ENCODE measurements at regions not wholly inside any gene's neighbourhood (a gene's known extent, or its start where the extent isn't known, plus 50 kb on each side); places are given as distances from the start of the nearest gene placed in this dataset.
"Not testable (repeated sequence)": the region's sequence is repeated elsewhere in the genome, so short reads cannot be mapped to it uniquely, and the experiment has no call there.

- Histone ChIP-seq H3K4me3 (ENCODE audit: low read depth, low read length) (no peak overlapping the region), H3K9me3 (ENCODE audit: control insufficient read depth, insufficient read depth, low read length) (no peaks in the 10 kb centered on the region), H3K27me3 (ENCODE audit: control insufficient read depth, insufficient read depth, low read length) (no peaks in the 10 kb centered on the region), H3K27ac (ENCODE audit: low read depth, low read length) (no peak overlapping the region)
- TF ChIP-seq, protein P1, sequence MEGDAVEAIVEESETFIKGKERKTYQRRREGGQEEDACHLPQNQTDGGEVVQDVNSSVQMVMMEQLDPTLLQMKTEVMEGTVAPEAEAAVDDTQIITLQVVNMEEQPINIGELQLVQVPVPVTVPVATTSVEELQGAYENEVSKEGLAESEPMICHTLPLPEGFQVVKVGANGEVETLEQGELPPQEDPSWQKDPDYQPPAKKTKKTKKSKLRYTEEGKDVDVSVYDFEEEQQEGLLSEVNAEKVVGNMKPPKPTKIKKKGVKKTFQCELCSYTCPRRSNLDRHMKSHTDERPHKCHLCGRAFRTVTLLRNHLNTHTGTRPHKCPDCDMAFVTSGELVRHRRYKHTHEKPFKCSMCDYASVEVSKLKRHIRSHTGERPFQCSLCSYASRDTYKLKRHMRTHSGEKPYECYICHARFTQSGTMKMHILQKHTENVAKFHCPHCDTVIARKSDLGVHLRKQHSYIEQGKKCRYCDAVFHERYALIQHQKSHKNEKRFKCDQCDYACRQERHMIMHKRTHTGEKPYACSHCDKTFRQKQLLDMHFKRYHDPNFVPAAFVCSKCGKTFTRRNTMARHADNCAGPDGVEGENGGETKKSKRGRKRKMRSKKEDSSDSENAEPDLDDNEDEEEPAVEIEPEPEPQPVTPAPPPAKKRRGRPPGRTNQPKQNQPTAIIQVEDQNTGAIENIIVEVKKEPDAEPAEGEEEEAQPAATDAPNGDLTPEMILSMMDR (IDR thresholded peaks at IDR 0.05; ENCODE audit: low read depth, low read length): no peak
- ChIA-PET CTCF (no interaction called here), POLR2A (no interaction called here)
- DNase-seq (ENCODE audit: low read depth, low spot score): no peak
Measured at GRCh38 chrX:25755194-25755593, 382.9 kb upstream of the MAGEB18 start.

DNA sequence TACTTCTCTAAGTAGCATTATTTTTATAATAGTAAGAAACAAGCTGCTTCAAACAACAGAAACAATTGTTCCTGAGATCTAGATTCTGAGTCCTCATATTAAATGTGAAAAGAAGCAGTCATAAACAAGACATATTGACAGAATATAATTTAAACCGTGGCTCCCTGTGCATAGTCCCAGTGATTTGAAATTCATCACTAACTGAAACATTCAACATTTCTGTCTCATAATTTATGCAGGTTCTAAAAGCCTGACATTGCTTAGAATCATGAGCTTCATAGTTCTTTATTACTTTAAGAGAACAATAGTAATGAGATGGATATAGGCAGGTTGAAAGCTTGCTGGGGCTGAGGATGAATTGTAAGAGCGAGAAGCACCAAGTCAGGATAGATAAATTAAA, 375.5 kb upstream of the MAGEB18 start:
- no peak for DNase-seq (ENCODE audit: low read depth, low spot score)
- Histone ChIP-seq H3K27me3 (ENCODE audit: control insufficient read depth, insufficient read depth, low read length) (no peaks in the 10 kb centered on the region), H3K9me3 (ENCODE audit: control insufficient read depth, insufficient read depth, low read length) (no peaks in the 10 kb centered on the region), H3K27ac (ENCODE audit: low read depth, low read length) (no peak overlapping the region), H3K4me3 (ENCODE audit: low read depth, low read length) (no peak overlapping the region)
- POLR2A ChIA-PET: no interaction called here
- TF ChIP-seq, protein P1 (IDR thresholded peaks at IDR 0.05; ENCODE audit: low read depth, low read length): no peak
- CTCF ChIA-PET: no interaction called here

DNA sequence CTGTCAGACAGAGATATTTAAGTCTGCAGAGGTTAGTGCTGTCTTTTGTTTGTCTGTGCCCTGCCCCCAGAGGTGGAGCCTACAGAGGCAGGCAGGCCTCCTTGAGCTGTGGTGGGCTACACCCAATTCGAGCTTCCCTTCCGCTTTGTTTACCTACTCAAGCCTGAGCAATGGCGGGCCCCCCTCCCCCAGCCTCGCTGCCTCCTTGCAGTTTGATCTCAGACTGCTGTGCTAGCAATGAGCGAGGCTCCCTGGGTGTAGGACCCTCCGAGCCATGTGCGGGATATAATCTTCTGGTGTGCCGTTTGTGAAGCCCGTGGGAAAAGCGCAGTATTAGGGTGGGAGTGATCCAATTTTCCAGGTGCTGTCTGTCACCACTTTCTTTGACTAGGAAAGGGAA, 366.3 kb upstream of the MAGEB18 start:
- H3K9me3 ChIP-seq (ENCODE audit: control insufficient read depth, insufficient read depth, low read length); CTCF ChIA-PET; H3K27ac ChIP-seq (ENCODE audit: low read depth, low read length); H3K4me3 ChIP-seq (ENCODE audit: low read depth, low read length); POLR2A ChIA-PET; DNase-seq (ENCODE audit: low read depth, low spot score); H3K27me3 ChIP-seq (ENCODE audit: control insufficient read depth, insufficient read depth, low read length): not testable (repeated sequence)

GRCh38 chrX:25797796-25798195, 340.3 kb upstream of the MAGEB18 start:
- POLR2A ChIA-PET; DNase-seq (ENCODE audit: low read depth, low spot score); H3K27me3 ChIP-seq (ENCODE audit: control insufficient read depth, insufficient read depth, low read length): not testable (repeated sequence)

GRCh38 chrX:25805744-25806143, 332.4 kb upstream of the MAGEB18 start:
- CTCF ChIA-PET: no interaction called here
- DNase-seq (ENCODE audit: low read depth, low spot score): no peak
- H3K27ac ChIP-seq (ENCODE audit: low read depth, low read length): no peak overlapping the region
- H3K4me3 ChIP-seq (ENCODE audit: low read depth, low read length): no peak overlapping the region
- no peaks in the 10 kb centered on the region; the same call in 1 of the 2 replicates for H3K9me3 ChIP-seq (ENCODE audit: control insufficient read depth, insufficient read depth, low read length)
- POLR2A ChIA-PET: no interaction called here
- TF ChIP-seq, protein P1 (IDR thresholded peaks at IDR 0.05; ENCODE audit: low read depth, low read length): no peak
- H3K27me3 ChIP-seq (ENCODE audit: control insufficient read depth, insufficient read depth, low read length): no peaks in the 10 kb centered on the region

More at GRCh38 chrX:25797796-25798195, 340.3 kb upstream of the MAGEB18 start:
- H3K4me3 ChIP-seq (ENCODE audit: low read depth, low read length); H3K9me3 ChIP-seq (ENCODE audit: control insufficient read depth, insufficient read depth, low read length); CTCF ChIA-PET; H3K27ac ChIP-seq (ENCODE audit: low read depth, low read length): not testable (repeated sequence)

DNA sequence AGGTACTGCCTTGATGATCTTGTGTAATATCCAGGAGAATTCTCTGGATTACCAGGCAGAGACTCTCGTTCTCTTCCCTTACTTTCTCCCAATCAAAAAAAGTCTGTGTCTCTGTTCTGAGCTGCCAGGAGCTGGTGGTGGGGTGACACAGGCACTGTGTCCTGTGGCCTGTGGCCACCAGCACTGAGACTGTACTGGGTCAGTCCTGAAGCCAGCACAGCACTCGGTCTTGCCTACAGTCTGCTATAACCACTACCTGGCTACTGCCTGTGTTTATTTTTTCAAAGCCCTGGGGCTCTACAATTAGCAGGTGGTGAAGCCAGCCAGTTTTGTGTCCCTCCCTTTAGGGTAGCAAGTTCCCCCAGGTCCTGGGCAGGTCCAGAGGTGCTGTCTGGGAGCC, 331.1 kb upstream of the MAGEB18 start:
- DNase-seq (ENCODE audit: low read depth, low spot score): no peak
- no peak overlapping the region for H3K4me3 ChIP-seq (ENCODE audit: low read depth, low read length)
- TF ChIP-seq, protein P1 (IDR thresholded peaks at IDR 0.05; ENCODE audit: low read depth, low read length): no peak
- no peaks in the 10 kb centered on the region; the same call in 1 of the 2 replicates for H3K9me3 ChIP-seq (ENCODE audit: control insufficient read depth, insufficient read depth, low read length)
- CTCF ChIA-PET: no interaction called here
- POLR2A ChIA-PET: no interaction called here
- H3K27ac ChIP-seq (ENCODE audit: low read depth, low read length): no peak overlapping the region
- no peaks in the 10 kb centered on the region for H3K27me3 ChIP-seq (ENCODE audit: control insufficient read depth, insufficient read depth, low read length)
